H1 (cell line): ENCODE measurements at regions not wholly inside any gene's neighbourhood (a gene's known extent, or its start where the extent isn't known, plus 50 kb on each side); places are given as distances from the start of the nearest gene placed in this dataset.
"Not testable (repeated sequence)": the region's sequence is repeated elsewhere in the genome, so short reads cannot be mapped to it uniquely, and the experiment has no call there.

Experiments used
- CTCF ChIA-PET: fragments of 300-600 bp; sonication (Branson Sonifier 250); formaldehyde crosslinking; loops from one replicate; lab custom pipeline; 2021; ENCODE audit not compliant: partially characterized antibody; lab: Charles Lee
- POLR2A ChIA-PET: fragments of 300-600 bp; sonication (Branson Sonifier 250); formaldehyde crosslinking; loops from one replicate; lab custom pipeline; 2021; ENCODE audit warnings: inconsistent platforms; ENCODE audit not compliant: partially characterized antibody; lab: Charles Lee
- DNase-seq, 2 experiments: peaks; one replicate each; pipeline versions ENCODE4 v3.0.0 to v3.0.0-alpha.2; 2010 to 2022; ENCODE audit warnings: low spot score in 2 of 2, low read depth in 1 of 2, mixed read lengths in 1 of 2
- FAIRE-seq: peaks from 2 replicates; lab custom pipeline; 2011; peaks lifted over from hg19 to GRCh38; lab: Jason Lieb, UNC
- H2AFZ ChIP-seq: 2 replicates; pipeline ENCODE4 v1.8.1; 2012; ENCODE audit warnings: low read length, inconsistent platforms
- H2AK5ac ChIP-seq: 2 replicates; pipeline ENCODE4 v1.6.1; 2013; ENCODE audit warnings: low read depth, low read length
- H2BK120ac ChIP-seq: replicated peaks from 2 replicates; pipeline ENCODE3; 2013; ENCODE audit warnings: low read depth, low read length, inconsistent platforms
- H2BK12ac ChIP-seq: 2 replicates; pipeline ENCODE4 v1.6.1; 2013; ENCODE audit warnings: low read depth, low read length
- H2BK15ac ChIP-seq: 2 replicates; pipeline ENCODE4 v1.6.1; 2013; ENCODE audit warnings: low read length
- H2BK20ac ChIP-seq: 2 replicates; pipeline ENCODE4 v1.6.1; 2013; ENCODE audit warnings: low read length
- H2BK5ac ChIP-seq: 2 replicates; pipeline ENCODE4 v1.6.1; 2013; ENCODE audit warnings: low read depth, low read length
- H3K14ac ChIP-seq: 2 replicates; pipeline ENCODE4 v1.6.1; 2013; ENCODE audit warnings: inconsistent platforms; ENCODE audit not compliant: insufficient read length
- H3K18ac ChIP-seq: 2 replicates; pipeline ENCODE4 v1.6.1; 2013; ENCODE audit warnings: low read length; ENCODE audit errors: extremely low read depth
- H3K23ac ChIP-seq: 2 replicates; pipeline ENCODE4 v1.6.1; 2013; ENCODE audit warnings: inconsistent platforms; ENCODE audit not compliant: insufficient read length
- H3K23me2 ChIP-seq: 2 replicates; pipeline ENCODE4 v1.6.1; 2013; ENCODE audit warnings: low read depth, low read length
- H3K27ac ChIP-seq: 2 replicates; pipeline ENCODE4 v1.6.1; 2011; ENCODE audit warnings: low read depth, low read length, inconsistent platforms
- H3K27me3 ChIP-seq, 4 experiments: replicated peaks in 1 of 4; 1 replicate in 1 of 4; 2 replicates in 3 of 4; pipeline versions ENCODE4 v1.6.1 to v1.8.1; 2011 to 2013; ENCODE audit warnings: low read length in 3 of 4, mild to moderate bottlenecking in 3 of 4, inconsistent platforms in 2 of 4, mixed read lengths in 2 of 4, moderate library complexity in 1 of 4; ENCODE audit not compliant: control insufficient read depth in 3 of 4, insufficient read depth in 3 of 4; ENCODE audit errors: extremely low read depth in 1 of 4
- H3K36me3 ChIP-seq, 4 experiments: 2 replicates each; pipeline versions ENCODE4 v1.6.1 to v1.8.1; 2011 to 2013; ENCODE audit warnings: mild to moderate bottlenecking in 4 of 4, low read length in 3 of 4, moderate library complexity in 2 of 4, control low read depth in 1 of 4, inconsistent platforms in 1 of 4; ENCODE audit not compliant: insufficient read depth in 4 of 4, control insufficient read depth in 2 of 4
- H3K4ac ChIP-seq: replicated peaks from 2 replicates; pipeline ENCODE3; 2013; ENCODE audit warnings: low read length, low read depth, mixed read lengths, inconsistent platforms; ENCODE audit not compliant: insufficient read length
- H3K4me1 ChIP-seq, 4 experiments: replicated peaks in 1 of 4; 1 replicate in 1 of 4; 2 replicates in 3 of 4; pipeline versions ENCODE4 v1.6.1 to v1.8.1; 2011 to 2013; ENCODE audit warnings: low read length in 3 of 4, inconsistent platforms in 2 of 4, mixed read lengths in 1 of 4; ENCODE audit not compliant: insufficient read depth in 4 of 4, control insufficient read depth in 3 of 4
- H3K4me2 ChIP-seq, 2 experiments: 2 replicates each; pipeline versions ENCODE4 v1.6.1 to v1.8.1; 2011 to 2013; ENCODE audit warnings: low read depth in 2 of 2, low read length in 2 of 2, control low read depth in 1 of 2, inconsistent platforms in 1 of 2, mild to moderate bottlenecking in 1 of 2; ENCODE audit not compliant: insufficient read depth in 1 of 2
- H3K4me3 ChIP-seq, 4 experiments: fragments of 200-600, 300-600 bp in 1 of 4; sonication (generic), shearing (Covaris generic), sonication (Bioruptor Twin) in 1 of 4; 2 replicates each; pipeline versions ENCODE4 v1.5.1 to v1.8.1; 2011 to 2016; ENCODE audit warnings: low read length in 4 of 4, low read depth in 3 of 4, control low read depth in 2 of 4, inconsistent platforms in 2 of 4, mild to moderate bottlenecking in 2 of 4, mixed read lengths in 1 of 4, moderate library complexity in 1 of 4; ENCODE audit not compliant: insufficient read depth in 2 of 4; ENCODE audit errors: extremely low read depth in 1 of 4
- H3K56ac ChIP-seq: replicated peaks from 2 replicates; pipeline ENCODE3; 2013; ENCODE audit warnings: low read depth, mild to moderate bottlenecking, mixed read lengths, low read length, inconsistent platforms; ENCODE audit not compliant: insufficient read length
- H3K79me1 ChIP-seq: 2 replicates; pipeline ENCODE4 v1.6.1; 2013; ENCODE audit warnings: low read depth, low read length, control low read depth
- H3K79me2 ChIP-seq, 2 experiments: 2 replicates each; pipeline versions ENCODE4 v1.6.1 to v1.8.1; 2012 to 2013; ENCODE audit warnings: low read length in 2 of 2, mild to moderate bottlenecking in 2 of 2, inconsistent platforms in 1 of 2; ENCODE audit not compliant: insufficient read depth in 2 of 2, control insufficient read depth in 1 of 2
- H3K9ac ChIP-seq, 4 experiments: replicated peaks in 1 of 4; 1 replicate in 1 of 4; 2 replicates in 3 of 4; pipeline versions ENCODE4 v1.6.1 to v1.8.1; 2011 to 2013; ENCODE audit warnings: low read depth in 3 of 4, low read length in 3 of 4, control low read depth in 2 of 4, mild to moderate bottlenecking in 2 of 4, moderate library complexity in 2 of 4, inconsistent platforms in 1 of 4; ENCODE audit errors: extremely low read depth in 1 of 4
- H3K9me3 ChIP-seq, 2 experiments: 2 replicates each; pipeline versions ENCODE4 v1.6.1 to v1.8.1; 2012 to 2013; ENCODE audit warnings: mild to moderate bottlenecking in 2 of 2, moderate library complexity in 2 of 2, control low read depth in 1 of 2, inconsistent platforms in 1 of 2, low read depth in 1 of 2, low read length in 1 of 2, mixed read lengths in 1 of 2; ENCODE audit not compliant: insufficient read depth in 2 of 2
- H4K20me1 ChIP-seq, 2 experiments: replicated peaks in 1 of 2; 2 replicates each; pipeline versions ENCODE3 to v1.8.1; 2011 to 2013; ENCODE audit warnings: inconsistent platforms in 2 of 2, low read length in 2 of 2, mild to moderate bottlenecking in 1 of 2; ENCODE audit not compliant: insufficient read depth in 2 of 2, control insufficient read depth in 1 of 2
- H4K5ac ChIP-seq: 2 replicates; pipeline ENCODE4 v1.6.1; 2013; ENCODE audit warnings: low read length, low read depth, mixed read lengths, inconsistent platforms; ENCODE audit not compliant: insufficient read length
- H4K8ac ChIP-seq: 2 replicates; pipeline ENCODE4 v1.8.0; 2013; ENCODE audit warnings: mild to moderate bottlenecking, moderate library complexity, low read length, inconsistent platforms; ENCODE audit not compliant: insufficient read depth; ENCODE audit errors: extremely low read depth
- H4K91ac ChIP-seq: replicated peaks from 2 replicates; pipeline ENCODE3; 2013; ENCODE audit warnings: low read length, mixed read lengths, inconsistent platforms; ENCODE audit not compliant: insufficient read length
- WGBS, 2 experiments: shearing (Covaris generic) in 1 of 2; methylation state at CpG; one replicate each; pipeline versions ENCODE4 v1.1.6 to v1.1.7; 2013 to 2015; ENCODE audit warnings: low lambda C conversion rate in 2 of 2, mixed read lengths in 2 of 2, inconsistent platforms in 1 of 2, low coverage in 1 of 2, missing lambda C conversion rate in 1 of 2; ENCODE audit not compliant: insufficient replicate concordance in 2 of 2, insufficient coverage in 1 of 2, insufficient read length in 1 of 2; ENCODE audit errors: extremely low coverage in 1 of 2, missing lambda C conversion rate in 1 of 2; 5-methylcytosine and 5-hydroxymethylcytosine counted together

GRCh38 chr11:49538927-49539326, 330.5 kb upstream of the FOLH1 start:
- POLR2A ChIA-PET, H3K14ac ChIP-seq, CTCF ChIA-PET, H4K91ac ChIP-seq, H2AK5ac ChIP-seq, H3K18ac ChIP-seq, H4K8ac ChIP-seq, H2BK15ac ChIP-seq, FAIRE-seq, H3K27ac ChIP-seq, H3K4me3 ChIP-seq, H2BK20ac ChIP-seq, H3K4me2 ChIP-seq, DNase-seq, H3K4ac ChIP-seq, H3K4me1 ChIP-seq, H3K23me2 ChIP-seq, H3K79me1 ChIP-seq, H3K79me2 ChIP-seq, H3K23ac ChIP-seq, H3K9ac ChIP-seq, H2BK120ac ChIP-seq, H3K56ac ChIP-seq, H4K20me1 ChIP-seq, H2AFZ ChIP-seq, H2BK5ac ChIP-seq, H4K5ac ChIP-seq, H3K27me3 ChIP-seq, H3K36me3 ChIP-seq, H2BK12ac ChIP-seq: not testable (repeated sequence)
- 84% methylated on average over 4 of the region's 4 CpGs; no CpG with 5 or more reads in 1 of the 2 experiments for WGBS, 2 experiments
- H3K9me3 ChIP-seq = peaks cover 11 to 18% of the 10 kb centered on the region in 2 experiments

- CTCF ChIA-PET, H3K4ac ChIP-seq, H4K5ac ChIP-seq, H2BK12ac ChIP-seq, H3K4me2 ChIP-seq, H2AFZ ChIP-seq, H3K27me3 ChIP-seq, H4K20me1 ChIP-seq, H3K18ac ChIP-seq, H2BK120ac ChIP-seq, H3K36me3 ChIP-seq, H3K79me2 ChIP-seq, H3K14ac ChIP-seq, H3K9ac ChIP-seq, H3K23me2 ChIP-seq, H2BK5ac ChIP-seq, H2BK20ac ChIP-seq, H4K91ac ChIP-seq, H2AK5ac ChIP-seq, H3K56ac ChIP-seq, H2BK15ac ChIP-seq, H3K4me1 ChIP-seq, H3K4me3 ChIP-seq, H4K8ac ChIP-seq, POLR2A ChIA-PET, H3K79me1 ChIP-seq, H3K23ac ChIP-seq, H3K27ac ChIP-seq, FAIRE-seq: not testable (repeated sequence)
- H3K9me3 ChIP-seq = peaks cover 16 to 48% of the 10 kb centered on the region in 2 experiments
- 92% methylated on average over 20 of the region's 42 CpGs; no CpG with 5 or more reads in 1 of the 2 experiments for WGBS, 2 experiments
- DNase-seq = peak in 1 of 2 experiments; percentile 56
Measured at GRCh38 chr11:49558261-49558847, 350.0 kb upstream of the FOLH1 start.
